Stimulated activated CD4-positive, alpha-beta T cell treated with anti-CD3 and anti-CD28 coated beads, Interleukin-15, amount 100 ng/mL, for 1 hour (primary cell): ENCODE measurements at regions not wholly inside any gene's neighbourhood (a gene's known extent, or its start where the extent isn't known, plus 50 kb on each side); places are given as distances from the start of the nearest gene placed in this dataset.

Source experiments
- DNase-seq, 2 donors: peaks; one replicate each; pipeline ENCODE4 v3.0.0-alpha.2; 2020; ENCODE audit warnings: low read depth in 1 of 2, low spot score in 1 of 2

DNA sequence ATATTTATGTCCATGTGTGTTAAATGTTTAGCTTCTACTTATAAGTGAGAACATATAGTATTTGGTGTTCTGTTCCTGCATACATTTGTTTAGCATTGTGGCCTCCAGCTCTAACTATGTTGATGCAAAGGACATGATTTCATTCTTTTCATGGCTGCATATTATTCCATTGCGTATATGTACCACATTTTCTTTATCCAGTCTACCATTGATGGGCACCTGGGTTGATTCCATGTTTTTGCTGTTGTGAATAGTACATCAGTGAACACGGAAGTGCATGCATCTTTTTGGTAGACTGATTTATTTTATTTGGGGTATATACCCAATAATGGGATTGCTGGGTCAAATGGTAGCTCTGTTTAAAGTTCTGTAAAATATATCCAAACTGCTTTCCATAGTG lies 359.0 kb downstream of the SLCO4C1 start:
- DNase-seq: no peak

DNA sequence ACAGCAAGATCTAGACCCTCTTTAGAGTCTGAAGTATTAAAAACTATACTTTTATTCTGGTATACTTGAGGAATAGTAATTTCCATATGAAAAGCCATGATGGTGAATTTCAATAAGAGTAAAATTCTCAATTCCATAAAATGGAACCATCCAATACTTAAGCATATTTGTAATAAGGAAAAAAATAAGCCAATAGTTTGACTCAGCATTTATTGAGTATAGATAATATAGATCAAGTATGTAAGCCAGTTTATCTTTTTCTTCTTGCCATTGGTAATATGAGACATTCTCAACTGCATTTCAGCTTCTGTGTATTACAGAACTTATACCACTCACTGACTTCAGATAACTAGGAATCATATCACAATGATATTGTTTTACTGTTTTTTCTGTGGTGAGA lies 361.0 kb downstream of the SLCO4C1 start:
- DNase-seq: no peak

DNA sequence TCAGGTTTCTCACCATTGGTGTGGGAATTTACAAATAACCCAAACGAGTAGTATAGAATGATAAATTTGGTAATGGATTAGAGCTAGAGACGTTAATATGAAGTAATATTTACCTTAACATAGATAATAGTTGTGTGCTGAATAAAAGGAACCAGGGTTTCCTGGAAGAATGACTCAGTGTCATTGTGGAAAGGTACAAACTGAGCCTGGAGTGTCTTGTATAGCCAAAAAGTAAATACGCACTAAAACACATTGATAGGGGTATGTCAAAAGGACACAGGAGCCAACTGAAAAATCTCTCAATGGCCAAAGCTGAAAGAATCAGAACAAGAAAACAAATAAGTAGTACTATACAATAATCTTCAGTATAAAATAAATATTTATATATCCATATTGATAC lies 363.5 kb downstream of the SLCO4C1 start:
- no peak for DNase-seq

DNA sequence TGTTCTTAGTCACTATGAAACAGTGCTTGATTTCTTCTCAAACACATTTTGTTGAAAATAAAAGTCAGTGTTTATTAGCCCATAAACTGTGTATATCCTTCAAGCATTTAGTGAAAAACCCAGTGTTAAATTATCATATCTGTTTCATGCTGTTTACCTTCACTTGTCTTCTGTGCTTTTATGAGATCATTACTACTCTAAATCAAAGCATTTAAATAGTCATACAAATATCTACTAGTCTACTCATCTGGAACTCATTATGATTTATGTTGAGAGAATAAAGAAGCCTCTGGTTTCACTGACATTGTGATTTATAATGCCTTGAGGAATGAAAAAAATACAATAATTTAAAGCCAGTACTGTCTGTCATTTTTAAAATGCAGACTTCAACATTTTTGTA lies 366.5 kb downstream of the SLCO4C1 start:
- no peak for DNase-seq

DNA sequence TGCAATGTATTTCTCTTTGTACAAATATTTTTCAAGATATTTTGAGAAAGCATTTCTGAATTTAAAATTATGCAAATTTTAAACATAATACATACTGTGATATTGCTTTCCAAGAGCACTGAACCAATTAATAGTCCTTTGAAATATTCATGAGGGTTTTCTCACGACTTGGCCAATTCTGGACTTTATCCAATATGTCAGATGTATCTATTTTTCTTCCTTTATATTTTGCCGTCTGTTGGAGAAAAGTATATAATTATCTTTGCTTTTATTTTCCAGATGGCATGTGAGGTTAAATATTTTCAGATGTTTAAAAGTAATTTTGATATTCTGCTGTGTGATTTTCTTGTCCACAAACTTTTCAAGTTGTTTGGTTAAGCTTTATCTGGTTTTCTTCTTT lies 378.9 kb downstream of the SLCO4C1 start:
- DNase-seq: no peak

DNA sequence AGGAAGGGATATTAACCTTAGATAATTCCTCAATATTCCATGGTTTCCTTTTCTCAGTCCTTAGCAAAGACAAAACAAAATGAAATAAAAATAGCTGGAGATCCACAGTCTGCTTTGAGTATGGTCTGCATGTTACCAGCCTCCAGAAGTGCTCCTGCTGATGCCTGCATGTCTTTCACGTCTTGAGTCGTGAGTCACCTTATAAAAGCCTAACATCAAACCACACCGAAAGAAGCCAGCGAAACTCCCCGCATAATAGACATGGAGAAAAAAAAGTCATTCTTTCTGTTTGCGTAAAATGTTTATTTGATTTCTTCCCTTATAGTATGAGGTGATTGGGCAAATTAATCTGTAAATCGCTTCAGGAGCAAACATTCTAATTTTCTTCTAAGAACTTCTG lies 380.5 kb downstream of the SLCO4C1 start:
- no peak for DNase-seq

DNA sequence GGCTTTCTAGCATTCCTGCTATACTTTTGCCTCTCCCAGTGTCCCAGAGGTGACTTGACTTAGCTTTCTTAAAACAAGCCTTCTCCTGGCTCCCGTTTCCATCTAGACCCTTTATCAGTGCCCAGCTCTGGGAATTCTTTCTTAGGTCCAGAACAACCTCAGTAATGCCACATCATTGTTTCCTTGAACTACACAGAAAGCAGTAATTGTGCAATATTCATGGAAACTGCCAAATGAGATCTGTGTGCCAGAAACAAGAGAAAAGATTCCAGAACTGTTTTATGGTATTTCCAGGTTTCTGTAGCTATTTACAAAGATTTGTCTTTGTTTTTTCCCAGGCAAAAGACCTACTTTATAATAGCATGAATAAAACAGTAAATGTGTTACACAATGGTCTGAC lies 391.3 kb downstream of the SLCO4C1 start:
- no peak for DNase-seq

DNA sequence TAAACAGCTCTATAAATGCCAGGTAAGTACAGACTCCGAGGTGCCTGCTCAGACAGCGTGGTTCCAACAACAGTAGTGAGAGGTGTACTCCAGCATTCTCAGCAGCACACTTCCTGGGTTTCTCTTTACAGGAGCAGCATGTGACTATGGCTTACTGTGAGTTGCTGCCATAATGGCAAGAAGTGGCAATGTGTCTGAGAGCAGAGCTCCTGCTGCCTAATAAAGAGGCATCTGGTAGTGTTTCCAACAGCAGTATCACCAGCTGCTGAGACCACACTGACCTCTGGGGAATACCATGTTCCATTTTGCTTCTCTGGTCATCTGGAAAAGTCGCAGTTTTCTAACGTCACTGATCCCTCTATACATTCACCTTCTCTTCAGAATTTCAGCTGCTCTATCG lies 398.2 kb downstream of the SLCO4C1 start:
- no peak for DNase-seq

DNA sequence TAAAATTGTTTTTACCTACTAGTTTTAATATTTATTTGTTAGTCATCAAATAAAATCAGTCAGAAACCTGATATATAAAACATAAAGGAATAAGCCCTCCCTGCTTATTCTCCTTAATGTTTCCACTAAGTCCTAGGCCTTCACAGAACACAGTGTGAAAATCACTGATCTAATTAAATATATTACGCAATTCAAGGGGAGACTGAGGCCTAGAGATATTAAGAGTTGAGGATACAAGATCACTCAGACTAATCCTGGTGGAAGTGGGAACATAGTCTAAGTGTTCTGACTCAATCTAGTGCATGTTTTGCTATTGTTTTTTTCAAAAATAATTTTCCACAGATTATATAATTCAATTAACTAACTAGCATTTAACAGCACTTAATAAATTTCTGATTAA lies 401.1 kb downstream of the SLCO4C1 start:
- no peak for DNase-seq

DNA sequence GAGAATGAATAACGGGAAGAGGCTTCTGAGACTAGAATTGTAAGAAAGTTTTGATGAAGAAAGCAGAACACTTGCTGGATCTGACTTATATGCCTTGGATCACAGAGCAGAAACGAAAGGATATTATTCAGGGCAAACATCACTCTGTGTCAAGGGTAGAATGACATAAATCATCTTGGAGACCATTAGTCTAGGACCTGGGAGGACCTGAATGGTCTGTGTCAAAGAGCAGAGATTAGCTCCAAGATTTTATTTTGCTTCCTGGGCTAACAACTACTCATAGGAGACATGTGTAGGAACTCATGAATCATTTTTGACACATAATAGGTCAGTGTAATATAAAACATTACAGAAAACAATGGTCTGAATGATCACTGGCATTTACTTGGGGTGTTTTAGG lies 417.9 kb downstream of the SLCO4C1 start:
- no peak for DNase-seq

DNA sequence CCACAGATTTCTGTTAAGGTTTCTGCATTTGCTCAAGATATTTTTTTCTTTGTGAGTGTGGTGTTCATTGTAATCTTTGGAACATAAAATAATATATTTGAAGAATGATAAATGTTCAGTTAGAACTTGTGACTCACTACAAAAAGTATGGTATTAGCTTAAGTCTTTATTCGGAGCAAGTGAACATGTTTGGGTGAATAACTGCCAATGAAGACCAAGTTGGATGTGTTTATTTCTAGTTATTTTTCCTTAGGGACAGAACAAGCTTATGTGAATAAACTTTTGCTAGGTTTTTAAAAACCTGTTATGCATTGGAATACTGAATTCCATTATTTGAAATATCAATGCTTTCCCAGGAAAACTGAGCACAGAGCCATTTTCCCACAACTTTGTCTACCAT lies 418.6 kb downstream of the SLCO4C1 start:
- no peak for DNase-seq

DNA sequence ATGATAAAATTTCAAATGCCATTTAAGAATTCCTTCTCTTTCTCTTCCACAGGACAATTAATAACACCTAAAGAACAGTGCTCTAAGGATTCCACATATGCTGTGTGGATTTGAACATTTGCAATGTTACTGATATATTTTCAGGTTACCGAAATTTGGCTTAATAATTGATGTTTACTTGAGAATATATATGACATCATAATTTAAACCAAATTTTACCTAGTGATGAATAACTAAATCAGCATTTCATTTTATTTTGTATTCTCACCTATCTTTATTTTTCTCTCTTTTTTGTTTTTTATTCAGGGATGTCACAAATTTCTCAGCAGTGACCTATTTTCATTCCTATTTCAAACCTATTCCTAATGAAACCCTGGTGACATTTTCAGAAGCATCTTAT lies 429.6 kb downstream of the SLCO4C1 start:
- DNase-seq: no peak

DNA sequence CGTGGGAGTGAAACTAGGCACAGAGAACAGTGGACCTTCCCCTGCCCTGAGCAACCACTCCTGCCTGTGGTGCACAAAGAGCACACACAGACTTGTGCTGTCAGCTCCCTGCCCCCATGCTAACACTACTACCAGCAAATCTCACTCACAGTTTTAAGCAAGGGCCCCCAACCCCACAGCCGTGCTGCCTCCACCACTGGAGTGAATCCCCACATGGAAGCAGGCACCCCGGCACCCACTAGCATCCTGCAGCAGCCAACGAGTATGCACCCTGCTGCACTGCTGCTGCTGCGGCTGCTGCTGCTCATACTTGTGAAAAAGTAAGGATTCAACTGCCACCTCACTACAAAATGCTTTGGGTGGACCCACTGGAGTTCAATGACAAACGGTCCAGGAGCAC lies 435.5 kb downstream of the SLCO4C1 start:
- no peak for DNase-seq

DNA sequence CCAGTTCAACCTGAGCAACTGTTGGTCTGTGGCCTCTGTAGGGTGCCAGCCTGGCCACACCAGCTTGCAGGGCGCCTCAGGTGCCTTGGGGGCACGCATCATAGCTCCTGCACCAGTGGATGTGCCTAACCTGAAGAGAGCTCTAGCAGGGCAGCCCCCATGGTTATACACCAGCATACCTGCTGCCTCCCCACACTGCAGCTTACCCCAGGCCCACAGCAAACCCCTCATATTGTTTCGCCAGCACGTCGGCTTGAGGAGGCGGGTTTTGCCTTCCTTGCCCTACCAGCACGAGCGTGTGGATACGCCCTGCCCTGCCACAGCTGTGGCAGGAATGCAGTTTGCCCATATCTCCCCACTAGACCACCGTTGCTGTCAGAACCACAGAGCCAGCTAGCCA lies 435.9 kb downstream of the SLCO4C1 start:
- no peak for DNase-seq

DNA sequence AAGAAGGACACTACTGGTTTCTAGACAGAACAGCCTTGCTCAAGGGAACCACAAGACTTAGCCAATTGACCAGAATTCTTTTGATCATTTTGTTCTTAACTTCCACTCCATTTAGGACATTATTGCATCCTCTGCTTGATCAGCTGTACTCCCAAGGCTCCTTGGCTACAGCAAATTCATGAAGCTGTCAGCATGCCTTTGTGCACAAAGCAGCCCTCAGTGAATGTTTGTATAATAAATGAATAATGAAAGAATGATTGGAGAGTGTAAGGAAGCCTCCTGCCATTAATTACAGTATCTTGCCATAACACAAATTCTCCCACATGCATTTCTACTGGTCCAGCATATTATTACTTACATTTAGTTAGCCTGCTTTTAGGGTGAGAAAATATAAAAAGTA lies 449.6 kb downstream of the SLCO4C1 start:
- DNase-seq: no peak

DNA sequence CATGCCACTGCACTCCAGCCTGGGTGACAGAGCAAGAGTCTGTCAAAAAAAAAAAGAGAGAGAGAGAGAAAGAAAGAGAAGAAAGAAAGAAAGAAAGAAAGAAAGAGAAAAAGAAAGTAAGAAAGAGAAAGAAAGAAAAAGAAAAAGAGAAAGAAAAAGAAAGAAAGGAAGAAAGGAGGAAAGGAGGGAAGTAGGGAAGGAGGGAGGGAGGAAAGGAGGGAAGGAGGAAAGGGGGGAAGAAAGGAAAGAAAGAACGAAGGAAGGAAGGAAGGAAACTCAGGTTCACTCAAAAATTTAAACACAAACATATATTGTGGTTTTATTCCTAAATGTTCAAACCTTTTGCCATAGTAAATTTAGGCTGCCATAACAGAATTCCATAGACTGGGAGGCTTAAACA lies 453.0 kb downstream of the SLCO4C1 start:
- no peak for DNase-seq

DNA sequence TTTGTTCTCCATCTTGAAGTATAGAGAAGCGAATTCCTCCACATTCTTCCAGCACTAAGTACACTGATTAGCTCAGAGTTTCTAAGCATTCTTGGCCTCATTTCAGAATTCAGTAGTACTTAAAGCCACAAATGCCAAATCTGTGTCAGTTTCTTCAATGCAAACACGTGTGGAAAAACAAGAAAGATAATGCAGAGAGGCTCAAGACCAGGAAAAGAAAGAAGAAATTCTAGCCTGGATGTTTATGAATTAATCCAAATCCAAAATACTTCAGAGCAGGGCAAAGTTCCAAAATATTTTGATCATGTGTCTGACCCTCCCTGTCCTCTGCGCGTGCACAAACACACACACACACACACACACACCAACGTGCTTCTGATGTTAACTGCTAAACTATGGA lies 457.6 kb downstream of the SLCO4C1 start:
- no peak for DNase-seq

DNA sequence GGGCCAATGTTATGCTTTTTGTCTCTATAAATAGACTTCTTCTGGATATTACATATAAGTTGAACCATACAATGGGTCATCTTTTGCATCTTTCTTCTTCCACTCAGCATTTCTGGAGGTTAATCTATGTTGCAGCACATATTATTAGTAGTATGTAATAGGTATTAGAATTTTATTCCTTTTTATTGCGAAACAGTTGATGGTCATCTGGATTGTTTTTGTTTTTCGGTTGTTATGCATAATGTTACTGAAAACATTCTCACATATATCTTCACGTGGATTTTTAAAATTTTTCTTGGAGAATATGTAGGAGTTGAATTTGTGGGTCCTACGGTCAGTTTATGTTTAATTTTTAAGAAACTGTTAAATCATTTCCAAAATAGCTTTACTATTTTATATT lies 466.8 kb downstream of the SLCO4C1 start:
- DNase-seq: no peak

DNA sequence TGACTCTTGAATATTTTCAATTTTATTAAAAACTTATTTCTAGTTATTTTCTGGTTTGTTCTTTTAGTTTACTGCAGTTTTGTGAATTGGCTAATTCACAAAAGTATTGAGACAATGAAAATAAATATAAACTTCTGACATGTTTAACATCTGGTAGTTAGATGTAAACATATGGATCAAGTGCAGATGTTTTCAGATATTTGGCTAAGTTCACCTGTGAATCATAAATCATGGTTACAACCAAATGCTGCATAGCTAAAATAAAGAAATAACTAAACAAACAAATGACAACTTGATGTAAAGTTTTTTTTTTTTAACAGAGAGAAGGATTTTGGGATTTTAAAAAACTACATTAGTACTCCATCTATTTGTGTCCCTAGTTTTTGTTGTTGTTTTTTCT lies 484.6 kb downstream of the SLCO4C1 start:
- no peak for DNase-seq

DNA sequence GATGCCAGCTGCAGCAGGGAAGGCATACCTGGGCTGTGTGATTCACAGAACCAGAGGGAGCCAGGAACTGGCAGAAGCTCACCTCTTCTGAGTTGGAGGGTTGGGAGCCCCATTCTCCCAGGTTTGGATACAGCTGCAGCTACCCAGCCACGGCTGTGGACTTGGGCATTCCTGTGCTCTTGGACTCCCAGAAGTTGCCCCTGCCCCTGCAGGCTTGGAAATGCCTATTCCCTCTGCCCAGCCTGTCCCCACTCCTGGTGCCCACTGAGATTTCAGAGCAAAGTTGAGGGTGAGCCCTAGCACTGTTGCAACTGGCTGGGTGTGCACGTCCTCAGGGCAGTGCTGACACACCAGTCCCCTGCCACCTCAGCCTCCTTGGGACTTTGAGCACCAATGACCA lies 489.7 kb downstream of the SLCO4C1 start:
- no peak for DNase-seq

DNA sequence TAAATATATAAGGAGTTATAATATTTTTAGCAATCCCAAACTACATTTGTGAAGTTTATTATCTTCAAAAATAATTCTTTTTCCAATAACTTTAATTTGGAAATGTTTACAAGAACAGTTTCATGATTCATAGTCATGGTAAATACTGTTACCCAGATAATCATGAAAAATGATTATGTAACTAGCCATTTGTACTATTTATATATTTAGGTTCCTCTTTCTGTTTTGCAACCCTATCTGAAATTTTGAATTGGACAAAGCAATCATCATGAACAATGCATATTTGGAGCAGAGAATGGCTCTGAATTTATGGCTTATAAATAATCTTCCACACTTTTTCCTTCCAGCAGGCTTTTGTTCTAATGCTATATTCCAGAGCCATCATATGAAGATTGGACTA lies 499.7 kb downstream of the SLCO4C1 start:
- no peak for DNase-seq

DNA sequence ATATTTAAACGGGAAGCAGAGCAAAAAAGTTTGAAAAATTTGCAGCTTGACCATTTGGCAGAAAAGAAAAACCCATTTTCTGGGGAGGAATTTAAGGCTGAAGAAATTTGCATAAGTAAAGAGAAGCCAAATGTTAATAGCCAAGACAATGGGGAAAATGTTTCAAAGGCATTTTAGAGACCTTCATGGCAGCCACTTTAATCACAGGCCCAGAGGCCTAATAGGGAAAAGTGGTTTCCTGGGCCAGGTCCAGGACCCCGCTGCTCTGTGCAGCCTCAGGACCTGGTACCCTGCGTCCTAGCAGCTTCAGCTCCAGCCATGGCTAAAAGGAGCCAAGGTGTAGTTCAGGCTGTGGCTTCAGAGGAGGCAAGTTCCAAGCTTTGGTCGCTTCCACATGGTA lies 507.3 kb downstream of the SLCO4C1 start:
- no peak for DNase-seq

DNA sequence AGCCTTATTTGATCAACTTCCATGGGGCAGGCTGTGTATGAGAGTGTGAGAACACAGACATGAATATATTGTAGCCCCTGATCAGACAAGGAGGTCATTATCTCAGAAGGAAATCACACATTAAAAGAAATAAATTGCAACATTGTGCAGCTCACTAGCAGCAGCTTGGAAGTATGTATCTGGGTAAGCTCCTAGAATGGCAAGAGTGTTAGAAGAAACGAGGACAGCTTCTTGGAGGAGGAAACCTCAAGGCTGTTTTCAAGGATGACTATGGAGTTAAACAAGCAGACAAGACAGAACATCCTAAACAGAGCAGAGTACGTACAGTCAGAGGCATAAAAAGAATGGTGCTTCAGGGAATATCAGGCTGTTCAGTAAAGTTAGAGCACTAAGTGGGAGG lies 511.0 kb downstream of the SLCO4C1 start:
- no peak for DNase-seq

DNA sequence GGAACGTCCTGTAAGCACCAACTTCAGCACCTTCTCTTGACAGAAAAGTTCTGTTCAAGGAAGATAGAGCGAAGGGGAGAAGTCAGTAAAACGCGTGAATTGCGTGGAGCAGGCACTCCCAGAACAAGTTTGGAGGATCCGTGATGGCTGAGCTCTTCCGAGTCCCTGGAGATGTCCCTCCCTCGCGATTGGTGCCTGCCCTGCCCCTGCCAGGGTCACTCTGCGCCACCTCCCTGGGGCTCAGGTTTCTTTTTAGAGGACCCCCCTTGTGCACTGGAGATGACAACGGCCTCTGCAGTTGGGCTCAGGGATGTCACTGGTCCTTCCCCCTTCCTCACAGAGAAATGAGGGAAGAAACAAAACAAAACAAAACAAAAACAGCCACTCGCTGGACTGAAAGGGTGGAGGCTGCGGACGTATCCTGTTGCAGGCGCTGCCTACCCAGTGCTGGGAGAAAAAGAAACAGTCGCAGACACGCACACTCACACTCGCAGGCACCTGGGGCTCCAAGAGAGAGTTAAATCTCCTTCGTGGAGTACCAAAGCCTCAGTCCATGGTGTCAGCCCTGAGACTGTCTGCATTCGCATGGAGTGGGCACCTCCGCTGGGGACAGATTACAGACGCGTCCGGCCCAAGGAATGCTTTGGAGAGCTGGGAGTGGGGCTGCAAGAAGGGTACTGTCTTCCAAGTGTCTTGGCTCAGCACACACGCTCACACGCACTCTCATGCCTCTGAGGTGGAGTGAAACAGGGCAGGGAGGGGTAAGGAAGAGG lies 512.7 kb downstream of the SLCO4C1 start:
- DNase-seq: no peak
